ENCODE measurements at regions not wholly inside any gene's neighbourhood (a gene's known extent, or its start where the extent isn't known, plus 50 kb on each side); places are given as distances from the start of the nearest gene placed in this dataset.

GRCh38 chr3:69567023-69567709 is 172.1 kb upstream of the MITF start:
- peak; percentile 18 for DNase-seq

GRCh38 chr3:69566275-69566674 is 173.0 kb upstream of the MITF start:
- DNase-seq = peak; percentile 30

GRCh38 chr3:69565316-69565715 is 173.9 kb upstream of the MITF start:
- DNase-seq = no peak

- DNase-seq = peak; percentile 82
These were observed 175.3 kb upstream of the MITF start for GRCh38 chr3:69563981-69564380.

- DNase-seq = peak; percentile 84
These were observed 176.1 kb upstream of the MITF start for GRCh38 chr3:69563151-69563550.

- DNase-seq = no peak
These were observed 176.1 kb upstream of the FRMD4B start for GRCh38 chr3:69562020-69562419.

- DNase-seq = peak; percentile 73
These were observed 174.9 kb upstream of the FRMD4B start for GRCh38 chr3:69560818-69561217.

GRCh38 chr3:69560116-69560515 is 174.2 kb upstream of the FRMD4B start:
- no peak for DNase-seq

GRCh38 chr3:69558912-69559311 is 173.0 kb upstream of the FRMD4B start:
- peak; percentile 87 for DNase-seq

- no peak for DNase-seq
These were observed 168.7 kb upstream of the FRMD4B start for GRCh38 chr3:69554576-69554975.

GRCh38 chr3:69553888-69554287 is 168.0 kb upstream of the FRMD4B start:
- DNase-seq = no peak

GRCh38 chr3:69547461-69547880 is 161.6 kb upstream of the FRMD4B start:
- peak; percentile 70 for DNase-seq

GRCh38 chr3:69542805-69543429 is 157.0 kb upstream of the FRMD4B start:
- DNase-seq = no peak

- DNase-seq = peak; percentile 60
These were observed 156.4 kb upstream of the FRMD4B start for GRCh38 chr3:69542089-69542804.

- peak; percentile 81 for DNase-seq
These were observed 155.8 kb upstream of the FRMD4B start for GRCh38 chr3:69541711-69542088.

- peak; percentile 58 for DNase-seq
These were observed 155.1 kb upstream of the FRMD4B start for GRCh38 chr3:69540706-69541581.

- no peak for DNase-seq
These were observed 153.2 kb upstream of the FRMD4B start for GRCh38 chr3:69539134-69539533.

GRCh38 chr3:69538281-69538680 is 152.4 kb upstream of the FRMD4B start:
- peak; percentile 50 for DNase-seq

- no peak for DNase-seq
These were observed 150.6 kb upstream of the FRMD4B start for GRCh38 chr3:69536306-69537020.

GRCh38 chr3:69535613-69536012 is 149.7 kb upstream of the FRMD4B start:
- no peak for DNase-seq

GRCh38 chr3:69532547-69533224 is 146.8 kb upstream of the FRMD4B start:
- DNase-seq = no peak

Measured in suppressor macrophage treated with lipopolysaccharide for 4 hours (primary cell).